ENCODE measurements at regions not wholly inside any gene's neighbourhood (a gene's known extent, or its start where the extent isn't known, plus 50 kb on each side); places are given as distances from the start of the nearest gene placed in this dataset.

- CTCF ChIA-PET = interaction anchor here (1.1 to 2.7 kb wide), 4 partner anchors 20 to 51 kb away, joined by 3 to 5 read pairs (median 4); no protein-coding TSS in a partner anchor
- POLR2A ChIA-PET = no interaction called here
- no peak for TF ChIP-seq CTCF (IDR thresholded peaks at IDR 0.05; ENCODE audit: control extremely low read depth, extremely low read depth, low read depth, missing control alignments)
- no peak for DNase-seq (ENCODE audit: extremely low spot score)
Measured at GRCh38 chr1:113021430-113022085, 51.4 kb upstream of the LRIG2 start.
